ENCODE measurements at regions not wholly inside any gene's neighbourhood (a gene's known extent, or its start where the extent isn't known, plus 50 kb on each side); places are given as distances from the start of the nearest gene placed in this dataset.

GRCh38 chr9:13590996-13591395 is 311.5 kb upstream of the MPDZ start:
- CTCF ChIA-PET: no interaction called here
- no peak overlapping the region for H3K27ac Mint-ChIP-seq

GRCh38 chr9:13589034-13589737 is 309.7 kb upstream of the MPDZ start:
- Mint-ChIP-seq H3K27me3 (no peaks in the 10 kb centered on the region), H3K36me3 (no peaks in the 10 kb centered on the region), H3K4me3 (no peak overlapping the region), H3K4me1 (no peaks in the 10 kb centered on the region), H3K27ac (no peak overlapping the region), H3K9me3 (peaks cover 3% of the 10 kb centered on the region)
- CTCF ChIA-PET: no interaction called here
- DNase-seq: no peak

More at GRCh38 chr9:13590996-13591395, 311.5 kb upstream of the MPDZ start:
- no peaks in the 10 kb centered on the region for H3K36me3 Mint-ChIP-seq
- H3K4me1 Mint-ChIP-seq: no peaks in the 10 kb centered on the region
- no peak for DNase-seq
- H3K4me3 Mint-ChIP-seq: no peak overlapping the region
- no peaks in the 10 kb centered on the region for H3K9me3 Mint-ChIP-seq
- H3K27me3 Mint-ChIP-seq: no peaks in the 10 kb centered on the region

GRCh38 chr9:13588151-13589033 is 308.9 kb upstream of the MPDZ start:
- DNase-seq: no peak
- H3K27me3 Mint-ChIP-seq: no peaks in the 10 kb centered on the region
- H3K9me3 Mint-ChIP-seq: peaks cover 3% of the 10 kb centered on the region
- CTCF ChIA-PET: no interaction called here
- no peaks in the 10 kb centered on the region for H3K36me3 Mint-ChIP-seq
- H3K4me3 Mint-ChIP-seq: no peak overlapping the region
- no peak overlapping the region for H3K27ac Mint-ChIP-seq
- H3K4me1 Mint-ChIP-seq: no peaks in the 10 kb centered on the region

- Mint-ChIP-seq H3K27me3 (no peaks in the 10 kb centered on the region), H3K27ac (no peak overlapping the region), H3K9me3 (peaks cover 3% of the 10 kb centered on the region), H3K4me3 (no peak overlapping the region), H3K36me3 (no peaks in the 10 kb centered on the region), H3K4me1 (no peaks in the 10 kb centered on the region)
- DNase-seq: no peak
- CTCF ChIA-PET: no interaction called here
Observed at GRCh38 chr9:13587571-13587970, 308.1 kb upstream of the MPDZ start.

GRCh38 chr9:13586587-13587374 is 307.3 kb upstream of the MPDZ start:
- no peaks in the 10 kb centered on the region for H3K27me3 Mint-ChIP-seq
- CTCF ChIA-PET: no interaction called here
- peaks cover 3% of the 10 kb centered on the region for H3K9me3 Mint-ChIP-seq
- no peak for DNase-seq
- no peak overlapping the region for H3K27ac Mint-ChIP-seq
- no peak overlapping the region for H3K4me3 Mint-ChIP-seq
- no peaks in the 10 kb centered on the region for H3K4me1 Mint-ChIP-seq
- no peaks in the 10 kb centered on the region for H3K36me3 Mint-ChIP-seq

GRCh38 chr9:13580760-13581159 is 301.3 kb upstream of the MPDZ start:
- H3K9me3 Mint-ChIP-seq: peaks cover 3% of the 10 kb centered on the region
- H3K27me3 Mint-ChIP-seq: no peaks in the 10 kb centered on the region
- H3K4me1 Mint-ChIP-seq: no peaks in the 10 kb centered on the region
- no peaks in the 10 kb centered on the region for H3K36me3 Mint-ChIP-seq
- DNase-seq: no peak
- CTCF ChIA-PET: no interaction called here
- H3K27ac Mint-ChIP-seq: no peak overlapping the region
- H3K4me3 Mint-ChIP-seq: no peak overlapping the region

- H3K4me1 Mint-ChIP-seq: no peaks in the 10 kb centered on the region
- no peaks in the 10 kb centered on the region for H3K27me3 Mint-ChIP-seq
- H3K4me3 Mint-ChIP-seq: no peak overlapping the region
- H3K36me3 Mint-ChIP-seq: no peaks in the 10 kb centered on the region
- CTCF ChIA-PET: no interaction called here
- H3K9me3 Mint-ChIP-seq: peaks cover 3% of the 10 kb centered on the region
- no peak overlapping the region for H3K27ac Mint-ChIP-seq
- no peak for DNase-seq
Observed at GRCh38 chr9:13580131-13580530, 300.6 kb upstream of the MPDZ start.

- Mint-ChIP-seq H3K4me3 (no peak overlapping the region), H3K4me1 (no peaks in the 10 kb centered on the region), H3K27ac (no peak overlapping the region), H3K27me3 (no peaks in the 10 kb centered on the region), H3K9me3 (no peaks in the 10 kb centered on the region), H3K36me3 (no peaks in the 10 kb centered on the region)
- no peak for DNase-seq
- CTCF ChIA-PET: no interaction called here
Observed at GRCh38 chr9:13576101-13576500, 296.6 kb upstream of the MPDZ start.

- Mint-ChIP-seq H3K27me3 (no peaks in the 10 kb centered on the region), H3K4me3 (no peak overlapping the region), H3K27ac (no peak overlapping the region), H3K4me1 (no peaks in the 10 kb centered on the region), H3K9me3 (no peaks in the 10 kb centered on the region), H3K36me3 (no peaks in the 10 kb centered on the region)
- CTCF ChIA-PET: no interaction called here
- DNase-seq: no peak
Observed at GRCh38 chr9:13575558-13575957, 296.1 kb upstream of the MPDZ start.

GRCh38 chr9:13570068-13570974 is 290.8 kb upstream of the MPDZ start:
- DNase-seq: no peak
- Mint-ChIP-seq H3K4me1 (no peaks in the 10 kb centered on the region), H3K36me3 (no peaks in the 10 kb centered on the region), H3K27me3 (peaks cover 11% of the 10 kb centered on the region), H3K9me3 (no peaks in the 10 kb centered on the region), H3K27ac (no peak overlapping the region), H3K4me3 (no peak overlapping the region)
- CTCF ChIA-PET: no interaction called here

- H3K36me3 Mint-ChIP-seq: no peaks in the 10 kb centered on the region
- peaks cover 11% of the 10 kb centered on the region for H3K27me3 Mint-ChIP-seq
- no peaks in the 10 kb centered on the region for H3K9me3 Mint-ChIP-seq
- H3K4me1 Mint-ChIP-seq: no peaks in the 10 kb centered on the region
- no peak overlapping the region for H3K27ac Mint-ChIP-seq
- no peak overlapping the region for H3K4me3 Mint-ChIP-seq
- CTCF ChIA-PET: no interaction called here
- DNase-seq: no peak
Observed at GRCh38 chr9:13569602-13570067, 290.1 kb upstream of the MPDZ start.

GRCh38 chr9:13568841-13569601 is 289.5 kb upstream of the MPDZ start:
- no peak for DNase-seq
- Mint-ChIP-seq H3K27ac (no peak overlapping the region), H3K4me3 (no peak overlapping the region), H3K36me3 (no peaks in the 10 kb centered on the region), H3K4me1 (no peaks in the 10 kb centered on the region), H3K27me3 (peaks cover 11% of the 10 kb centered on the region), H3K9me3 (no peaks in the 10 kb centered on the region)
- CTCF ChIA-PET: no interaction called here

GRCh38 chr9:13568405-13568804 is 288.9 kb upstream of the MPDZ start:
- Mint-ChIP-seq H3K4me3 (no peak overlapping the region), H3K27ac (no peak overlapping the region), H3K27me3 (peaks cover 11% of the 10 kb centered on the region), H3K9me3 (no peaks in the 10 kb centered on the region), H3K4me1 (no peaks in the 10 kb centered on the region), H3K36me3 (no peaks in the 10 kb centered on the region)
- CTCF ChIA-PET: no interaction called here
- DNase-seq: no peak

All from activated naive CD4-positive, alpha-beta T cell treated with anti-CD3 and anti-CD28 coated beads, Interleukin-2, amount 10 ng/mL, durations not matched to agents 7 days and 5 days (primary cell).